Stimulated activated naive CD8-positive, alpha-beta T cell treated with anti-CD3 and anti-CD28 coated beads, Interleukin-15, Interleukin-2, amounts not matched to agents 100 ng/mL and 50 ng/mL, for 24 hours (primary cell): ENCODE measurements at regions not wholly inside any gene's neighbourhood (a gene's known extent, or its start where the extent isn't known, plus 50 kb on each side); places are given as distances from the start of the nearest gene placed in this dataset.
"Not testable (repeated sequence)": the region's sequence is repeated elsewhere in the genome, so short reads cannot be mapped to it uniquely, and the experiment has no call there.

Source experiments
- H3K27ac Mint-ChIP-seq: one replicate; pipeline ENCODE4 v1.8.0; 2021; ENCODE audit warnings: mild to moderate bottlenecking, mixed read lengths
- H3K27me3 Mint-ChIP-seq: one replicate; pipeline ENCODE4 v1.8.0; 2021; ENCODE audit warnings: mixed read lengths
- H3K36me3 Mint-ChIP-seq: one replicate; pipeline ENCODE4 v1.8.0; 2021; ENCODE audit warnings: low read depth, mixed read lengths
- H3K4me1 Mint-ChIP-seq: one replicate; pipeline ENCODE4 v1.8.0; 2021; ENCODE audit warnings: low read depth, mixed read lengths
- H3K4me3 Mint-ChIP-seq: one replicate; pipeline ENCODE4 v1.8.0; 2021; ENCODE audit warnings: mild to moderate bottlenecking, mixed read lengths
- H3K9me3 Mint-ChIP-seq: one replicate; pipeline ENCODE4 v1.8.0; 2021; ENCODE audit warnings: mixed read lengths

- Mint-ChIP-seq H3K4me3 (no peak overlapping the region), H3K4me1 (no peaks in the 10 kb centered on the region), H3K36me3 (no peaks in the 10 kb centered on the region), H3K27ac (no peak overlapping the region), H3K9me3 (no peaks in the 10 kb centered on the region), H3K27me3 (peaks cover 4% of the 10 kb centered on the region)
Observed at GRCh38 chr13:110005563-110005962, 219.2 kb upstream of the IRS2 start.

- Mint-ChIP-seq H3K36me3 (no peaks in the 10 kb centered on the region), H3K9me3 (no peaks in the 10 kb centered on the region), H3K27ac (no peak overlapping the region), H3K27me3 (peaks cover 4% of the 10 kb centered on the region), H3K4me3 (no peak overlapping the region), H3K4me1 (no peaks in the 10 kb centered on the region)
Observed at GRCh38 chr13:110004814-110005213, 218.4 kb upstream of the IRS2 start.

- no peaks in the 10 kb centered on the region for H3K9me3 Mint-ChIP-seq
- no peak overlapping the region for H3K4me3 Mint-ChIP-seq
- peaks cover 4% of the 10 kb centered on the region for H3K27me3 Mint-ChIP-seq
- no peaks in the 10 kb centered on the region for H3K4me1 Mint-ChIP-seq
- no peak overlapping the region for H3K27ac Mint-ChIP-seq
- no peaks in the 10 kb centered on the region for H3K36me3 Mint-ChIP-seq
Observed at GRCh38 chr13:110001670-110002275, 215.4 kb upstream of the IRS2 start.

GRCh38 chr13:110000534-110001345 lies 214.4 kb upstream of the IRS2 start:
- Mint-ChIP-seq H3K4me1 (no peaks in the 10 kb centered on the region), H3K9me3 (no peaks in the 10 kb centered on the region), H3K27ac (no peak overlapping the region), H3K4me3 (no peak overlapping the region), H3K36me3 (no peaks in the 10 kb centered on the region), H3K27me3 (peaks cover 4% of the 10 kb centered on the region)

GRCh38 chr13:109999659-110000533 lies 213.5 kb upstream of the IRS2 start:
- H3K36me3 Mint-ChIP-seq = no peaks in the 10 kb centered on the region
- peaks cover 4% of the 10 kb centered on the region for H3K27me3 Mint-ChIP-seq
- no peak overlapping the region for H3K4me3 Mint-ChIP-seq
- H3K27ac Mint-ChIP-seq = no peak overlapping the region
- H3K9me3 Mint-ChIP-seq = no peaks in the 10 kb centered on the region
- no peaks in the 10 kb centered on the region for H3K4me1 Mint-ChIP-seq

- no peaks in the 10 kb centered on the region for H3K36me3 Mint-ChIP-seq
- no peaks in the 10 kb centered on the region for H3K9me3 Mint-ChIP-seq
- no peaks in the 10 kb centered on the region for H3K4me1 Mint-ChIP-seq
- H3K4me3 Mint-ChIP-seq = no peak overlapping the region
- no peak overlapping the region for H3K27ac Mint-ChIP-seq
- H3K27me3 Mint-ChIP-seq = peaks cover 4% of the 10 kb centered on the region
Observed at GRCh38 chr13:109998684-109999533, 212.5 kb upstream of the IRS2 start.

GRCh38 chr13:109998037-109998436 lies 211.7 kb upstream of the IRS2 start:
- Mint-ChIP-seq H3K4me1 (no peaks in the 10 kb centered on the region), H3K27me3 (peaks cover 4% of the 10 kb centered on the region), H3K36me3 (no peaks in the 10 kb centered on the region), H3K9me3 (no peaks in the 10 kb centered on the region), H3K4me3 (no peak overlapping the region), H3K27ac (no peak overlapping the region)

GRCh38 chr13:109997056-109997595 lies 210.7 kb upstream of the IRS2 start:
- not testable (repeated sequence) for H3K27ac Mint-ChIP-seq, H3K36me3 Mint-ChIP-seq, H3K4me1 Mint-ChIP-seq, H3K4me3 Mint-ChIP-seq, H3K9me3 Mint-ChIP-seq, H3K27me3 Mint-ChIP-seq

GRCh38 chr13:109996404-109996960 lies 210.1 kb upstream of the IRS2 start:
- no peaks in the 10 kb centered on the region for H3K36me3 Mint-ChIP-seq
- no peaks in the 10 kb centered on the region for H3K9me3 Mint-ChIP-seq
- no peak overlapping the region for H3K27ac Mint-ChIP-seq
- no peaks in the 10 kb centered on the region for H3K4me1 Mint-ChIP-seq
- H3K27me3 Mint-ChIP-seq = no peaks in the 10 kb centered on the region
- H3K4me3 Mint-ChIP-seq = no peak overlapping the region

- Mint-ChIP-seq H3K4me1 (no peaks in the 10 kb centered on the region), H3K9me3 (no peaks in the 10 kb centered on the region), H3K27ac (no peak overlapping the region), H3K4me3 (no peak overlapping the region), H3K27me3 (no peaks in the 10 kb centered on the region), H3K36me3 (no peaks in the 10 kb centered on the region)
Observed at GRCh38 chr13:109995578-109995977, 209.2 kb upstream of the IRS2 start.

GRCh38 chr13:109990296-109990695 lies 203.9 kb upstream of the IRS2 start:
- H3K27ac Mint-ChIP-seq = no peak overlapping the region
- H3K4me3 Mint-ChIP-seq = no peak overlapping the region
- H3K9me3 Mint-ChIP-seq = no peaks in the 10 kb centered on the region
- no peaks in the 10 kb centered on the region for H3K4me1 Mint-ChIP-seq
- no peaks in the 10 kb centered on the region for H3K36me3 Mint-ChIP-seq
- peaks cover 7% of the 10 kb centered on the region for H3K27me3 Mint-ChIP-seq

GRCh38 chr13:109989686-109990085 lies 203.3 kb upstream of the IRS2 start:
- H3K9me3 Mint-ChIP-seq = no peaks in the 10 kb centered on the region
- H3K4me3 Mint-ChIP-seq = no peak overlapping the region
- H3K27me3 Mint-ChIP-seq = peaks cover 7% of the 10 kb centered on the region
- no peak overlapping the region for H3K27ac Mint-ChIP-seq
- no peaks in the 10 kb centered on the region for H3K4me1 Mint-ChIP-seq
- H3K36me3 Mint-ChIP-seq = no peaks in the 10 kb centered on the region

- no peaks in the 10 kb centered on the region for H3K36me3 Mint-ChIP-seq
- H3K27me3 Mint-ChIP-seq = peaks cover 7% of the 10 kb centered on the region
- no peaks in the 10 kb centered on the region for H3K9me3 Mint-ChIP-seq
- H3K27ac Mint-ChIP-seq = no peak overlapping the region
- H3K4me3 Mint-ChIP-seq = no peak overlapping the region
- H3K4me1 Mint-ChIP-seq = no peaks in the 10 kb centered on the region
Observed at GRCh38 chr13:109989155-109989554, 202.8 kb upstream of the IRS2 start.

- no peak overlapping the region for H3K4me3 Mint-ChIP-seq
- no peaks in the 10 kb centered on the region for H3K36me3 Mint-ChIP-seq
- peaks cover 7% of the 10 kb centered on the region for H3K27me3 Mint-ChIP-seq
- H3K4me1 Mint-ChIP-seq = no peaks in the 10 kb centered on the region
- no peaks in the 10 kb centered on the region for H3K9me3 Mint-ChIP-seq
- H3K27ac Mint-ChIP-seq = no peak overlapping the region
Observed at GRCh38 chr13:109986851-109987250, 200.5 kb upstream of the IRS2 start.
